ENCODE measurements at regions not wholly inside any gene's neighbourhood (a gene's known extent, or its start where the extent isn't known, plus 50 kb on each side); places are given as distances from the start of the nearest gene placed in this dataset.

GRCh38 chr11:115710980-115711379 is 206.8 kb upstream of the CADM1 start:
- no peak for DNase-seq (ENCODE audit: low read depth in 2 of 2)
- H3K4me1 ChIP-seq (ENCODE audit: control insufficient read depth, extremely low read depth, insufficient read depth, low read length): no peaks in the 10 kb centered on the region
- no peaks in the 10 kb centered on the region for H4K20me1 ChIP-seq (ENCODE audit: control insufficient read depth, extremely low read depth, insufficient read depth, low read length)
- no peak overlapping the region for H2AFZ ChIP-seq (ENCODE audit: low read length)
- H3K27ac ChIP-seq (ENCODE audit: insufficient read depth, low read length): no peak overlapping the region
- no peak overlapping the region for H3K4me3 ChIP-seq (replicated peaks in 1 of 4; ENCODE audit: control extremely low read depth in 1 of 4, insufficient read depth in 1 of 4, low read depth in 3 of 4, low read length in 4 of 4)
- H3K9me3 ChIP-seq (ENCODE audit: control insufficient read depth, insufficient read depth, low read depth, low read length): no peaks in the 10 kb centered on the region
- peaks cover 6% of the 10 kb centered on the region for H3K27me3 ChIP-seq (ENCODE audit: control insufficient read depth, insufficient read depth, low read length)
- H3K9ac ChIP-seq (ENCODE audit: insufficient read depth, low read length): no peak overlapping the region
- no peaks in the 10 kb centered on the region for H3K79me2 ChIP-seq (ENCODE audit: control insufficient read depth, insufficient read depth, low read length)
- H3K36me3 ChIP-seq (ENCODE audit: control insufficient read depth, insufficient read depth, low read length): no peaks in the 10 kb centered on the region
- TF ChIP-seq CTCF (conservative IDR thresholded peaks at IDR 0.05 in 1 of 2, IDR thresholded peaks at IDR 0.05 in 1 of 2; ENCODE audit: low read depth in 1 of 2, low read length in 2 of 2) (no peak), EZH2 (IDR thresholded peaks at IDR 0.05; ENCODE audit: low read length, missing control alignments) (no peak)
- no peak overlapping the region for H3K4me2 ChIP-seq (ENCODE audit: extremely low read depth, insufficient read depth, low read length)

- no peak for DNase-seq (ENCODE audit: low read depth in 2 of 2)
- Histone ChIP-seq H3K27ac (ENCODE audit: insufficient read depth, low read length) (no peak overlapping the region), H3K4me3 (replicated peaks in 1 of 4; ENCODE audit: control extremely low read depth in 1 of 4, insufficient read depth in 1 of 4, low read depth in 3 of 4, low read length in 4 of 4) (no peak overlapping the region), H3K79me2 (ENCODE audit: control insufficient read depth, insufficient read depth, low read length) (no peaks in the 10 kb centered on the region), H3K36me3 (ENCODE audit: control insufficient read depth, insufficient read depth, low read length) (no peaks in the 10 kb centered on the region), H3K9me3 (ENCODE audit: control insufficient read depth, insufficient read depth, low read depth, low read length) (no peaks in the 10 kb centered on the region), H3K4me2 (ENCODE audit: extremely low read depth, insufficient read depth, low read length) (no peak overlapping the region), H3K9ac (ENCODE audit: insufficient read depth, low read length) (no peak overlapping the region), H3K4me1 (ENCODE audit: control insufficient read depth, extremely low read depth, insufficient read depth, low read length) (no peaks in the 10 kb centered on the region), H4K20me1 (ENCODE audit: control insufficient read depth, extremely low read depth, insufficient read depth, low read length) (no peaks in the 10 kb centered on the region), H3K27me3 (ENCODE audit: control insufficient read depth, insufficient read depth, low read length) (peaks cover 6% of the 10 kb centered on the region), H2AFZ (ENCODE audit: low read length) (no peak overlapping the region)
- no peak for TF ChIP-seq CTCF (conservative IDR thresholded peaks at IDR 0.05 in 1 of 2, IDR thresholded peaks at IDR 0.05 in 1 of 2; ENCODE audit: low read depth in 1 of 2, low read length in 2 of 2)
- no peak for TF ChIP-seq EZH2 (IDR thresholded peaks at IDR 0.05; ENCODE audit: low read length, missing control alignments)
Measured at GRCh38 chr11:115710426-115710825, 206.2 kb upstream of the CADM1 start.

- DNase-seq (ENCODE audit: low read depth in 2 of 2): no peak
- TF ChIP-seq EZH2 (IDR thresholded peaks at IDR 0.05; ENCODE audit: low read length, missing control alignments): no peak
- no peak for TF ChIP-seq CTCF (conservative IDR thresholded peaks at IDR 0.05 in 1 of 2, IDR thresholded peaks at IDR 0.05 in 1 of 2; ENCODE audit: low read depth in 1 of 2, low read length in 2 of 2)
Measured at GRCh38 chr11:115709297-115709696, 205.1 kb upstream of the CADM1 start.

More at GRCh38 chr11:115709297-115709696, 205.1 kb upstream of the CADM1 start:
- H3K27me3 ChIP-seq (ENCODE audit: control insufficient read depth, insufficient read depth, low read length): peaks cover 6% of the 10 kb centered on the region
- no peak overlapping the region for H3K27ac ChIP-seq (ENCODE audit: insufficient read depth, low read length)
- no peaks in the 10 kb centered on the region for H3K4me1 ChIP-seq (ENCODE audit: control insufficient read depth, extremely low read depth, insufficient read depth, low read length)
- H2AFZ ChIP-seq (ENCODE audit: low read length): no peak overlapping the region
- H3K9ac ChIP-seq (ENCODE audit: insufficient read depth, low read length): no peak overlapping the region
- H3K4me3 ChIP-seq (replicated peaks in 1 of 4; ENCODE audit: control extremely low read depth in 1 of 4, insufficient read depth in 1 of 4, low read depth in 3 of 4, low read length in 4 of 4): no peak overlapping the region
- H3K79me2 ChIP-seq (ENCODE audit: control insufficient read depth, insufficient read depth, low read length): no peaks in the 10 kb centered on the region
- H3K9me3 ChIP-seq (ENCODE audit: control insufficient read depth, insufficient read depth, low read depth, low read length): no peaks in the 10 kb centered on the region
- H3K36me3 ChIP-seq (ENCODE audit: control insufficient read depth, insufficient read depth, low read length): no peaks in the 10 kb centered on the region
- no peak overlapping the region for H3K4me2 ChIP-seq (ENCODE audit: extremely low read depth, insufficient read depth, low read length)
- H4K20me1 ChIP-seq (ENCODE audit: control insufficient read depth, extremely low read depth, insufficient read depth, low read length): no peaks in the 10 kb centered on the region
